H9 (cell line): ENCODE measurements at regions not wholly inside any gene's neighbourhood (a gene's known extent, or its start where the extent isn't known, plus 50 kb on each side); places are given as distances from the start of the nearest gene placed in this dataset.

Experiments used
- DNase-seq: peaks from one replicate; pipeline ENCODE4 v3.0.0-alpha.2; 2017
- H2AFZ ChIP-seq: one replicate; pipeline ENCODE4 v1.6.1; 2013; ENCODE audit warnings: mild to moderate bottlenecking, low read length, control low read depth, moderate library complexity
- H2AK5ac ChIP-seq: 2 replicates; pipeline ENCODE4 v1.6.1; 2013; ENCODE audit warnings: low read length, control low read depth, mixed read lengths; ENCODE audit not compliant: insufficient read length
- H2BK120ac ChIP-seq: one replicate; pipeline ENCODE4 v1.6.1; 2013; ENCODE audit warnings: low read depth, mild to moderate bottlenecking, low read length, control low read depth, inconsistent platforms; ENCODE audit not compliant: poor library complexity, severe bottlenecking
- H2BK12ac ChIP-seq: 2 replicates; pipeline ENCODE4 v1.6.1; 2013; ENCODE audit warnings: low read length, control low read depth, mixed read lengths, low read depth; ENCODE audit not compliant: insufficient read length
- H2BK15ac ChIP-seq: 2 replicates; pipeline ENCODE4 v1.6.1; 2013; ENCODE audit warnings: low read depth, low read length, control low read depth
- H2BK20ac ChIP-seq: one replicate; pipeline ENCODE4 v1.6.1; 2013; ENCODE audit warnings: low read depth, mild to moderate bottlenecking, low read length, control low read depth, inconsistent platforms; ENCODE audit not compliant: poor library complexity, severe bottlenecking
- H2BK5ac ChIP-seq: 2 replicates; pipeline ENCODE4 v1.6.1; 2013; ENCODE audit warnings: low read length, control low read depth, mixed read lengths; ENCODE audit not compliant: insufficient read length
- H3K14ac ChIP-seq: 2 replicates; pipeline ENCODE4 v1.6.1; 2013; ENCODE audit warnings: low read length, control low read depth; ENCODE audit not compliant: insufficient read depth
- H3K18ac ChIP-seq: 2 replicates; pipeline ENCODE4 v1.6.1; 2013; ENCODE audit warnings: low read depth, mild to moderate bottlenecking, mixed read lengths, low read length, control low read depth; ENCODE audit not compliant: insufficient read length
- H3K23ac ChIP-seq: 2 replicates; pipeline ENCODE4 v1.6.1; 2013; ENCODE audit warnings: low read length, control low read depth, mixed read lengths, low read depth; ENCODE audit not compliant: insufficient read length
- H3K23me2 ChIP-seq: 2 replicates; pipeline ENCODE4 v1.6.1; 2013; ENCODE audit warnings: low read depth, mild to moderate bottlenecking, mixed read lengths, low read length, control low read depth; ENCODE audit not compliant: insufficient read length, poor library complexity, severe bottlenecking
- H3K27ac ChIP-seq: 2 replicates; pipeline ENCODE4 v1.5.1; 2013; ENCODE audit warnings: low read length, control low read depth, mixed read lengths, low read depth; ENCODE audit not compliant: insufficient read length
- H3K27me3 ChIP-seq: 2 replicates; pipeline ENCODE4 v1.6.1; 2013; ENCODE audit warnings: low read length, control low read depth, inconsistent platforms; ENCODE audit not compliant: insufficient read depth
- H3K4ac ChIP-seq: 2 replicates; pipeline ENCODE4 v1.6.1; 2013; ENCODE audit warnings: low read depth, mild to moderate bottlenecking, control low read depth, inconsistent platforms, low read length, moderate library complexity
- H3K4me1 ChIP-seq: 2 replicates; pipeline ENCODE4 v1.6.1; 2013; ENCODE audit warnings: low read length, control low read depth, inconsistent platforms; ENCODE audit not compliant: insufficient read depth
- H3K4me2 ChIP-seq: 2 replicates; pipeline ENCODE4 v1.6.1; 2013; ENCODE audit warnings: low read length, control low read depth, mixed read lengths; ENCODE audit not compliant: insufficient read length, insufficient read depth
- H3K56ac ChIP-seq: 2 replicates; pipeline ENCODE4 v1.6.1; 2013; ENCODE audit warnings: low read depth, mild to moderate bottlenecking, mixed read lengths, low read length, control low read depth; ENCODE audit not compliant: insufficient read length
- H3K79me1 ChIP-seq: 2 replicates; pipeline ENCODE4 v1.6.1; 2013; ENCODE audit warnings: low read depth, mild to moderate bottlenecking, moderate library complexity, low read length, control low read depth, inconsistent platforms; ENCODE audit not compliant: insufficient read depth, poor library complexity, severe bottlenecking
- H3K79me2 ChIP-seq: 2 replicates; pipeline ENCODE4 v1.6.1; 2013; ENCODE audit warnings: low read length, control low read depth, inconsistent platforms; ENCODE audit not compliant: insufficient read depth
- H3K9ac ChIP-seq: 2 replicates; pipeline ENCODE4 v1.6.1; 2013; ENCODE audit warnings: low read length, control low read depth, mixed read lengths; ENCODE audit not compliant: insufficient read length; ENCODE audit errors: extremely low read depth
- H3K9me3 ChIP-seq: one replicate; pipeline ENCODE4 v1.6.1; 2013; ENCODE audit warnings: low read depth, low read length, inconsistent platforms; ENCODE audit not compliant: control insufficient read depth
- H3T11ph ChIP-seq: one replicate; pipeline ENCODE4 v1.6.1; 2013; ENCODE audit warnings: mild to moderate bottlenecking, low read length, control low read depth, inconsistent platforms
- H4K20me1 ChIP-seq: one replicate; pipeline ENCODE4 v1.6.1; 2013; ENCODE audit not compliant: control insufficient read depth, insufficient read length, insufficient read depth
- H4K5ac ChIP-seq: 2 replicates; pipeline ENCODE4 v1.6.1; 2013; ENCODE audit warnings: low read depth, mild to moderate bottlenecking, mixed read lengths, low read length, control low read depth; ENCODE audit not compliant: insufficient read length
- H4K8ac ChIP-seq: replicated peaks from 2 replicates; pipeline ENCODE4 v1.6.1; 2013; ENCODE audit warnings: low read length, control low read depth, mixed read lengths, low read depth; ENCODE audit not compliant: insufficient read length
- H4K91ac ChIP-seq: 2 replicates; pipeline ENCODE4 v1.6.1; 2013; ENCODE audit warnings: low read depth, mild to moderate bottlenecking, moderate library complexity, mixed read lengths, low read length, control low read depth; ENCODE audit not compliant: insufficient read length
- H3K27ac Mint-ChIP-seq, 3 experiments: 2 replicates in 2 of 3; 3 replicates in 1 of 3; pipeline ENCODE4 v1.8.0; 2020 to 2021; ENCODE audit warnings: mixed read lengths in 3 of 3, mild to moderate bottlenecking in 1 of 3, moderate library complexity in 1 of 3
- H3K27me3 Mint-ChIP-seq: 2 replicates; pipeline ENCODE4 v1.8.0; 2021; ENCODE audit warnings: low read depth, mild to moderate bottlenecking, moderate library complexity, mixed read lengths
- H3K36me3 Mint-ChIP-seq, 3 experiments: 2 replicates in 2 of 3; 3 replicates in 1 of 3; pipeline ENCODE4 v1.8.0; 2020 to 2021; ENCODE audit warnings: low read depth in 3 of 3, mixed read lengths in 3 of 3; ENCODE audit not compliant: insufficient read depth in 1 of 3
- H3K4me1 Mint-ChIP-seq, 2 experiments: 2 replicates each; pipeline ENCODE4 v1.8.0; 2020; ENCODE audit warnings: mixed read lengths in 2 of 2
- H3K4me3 Mint-ChIP-seq, 2 experiments: 2 replicates in 1 of 2; 3 replicates in 1 of 2; pipeline ENCODE4 v1.8.0; 2020 to 2021; ENCODE audit warnings: mild to moderate bottlenecking in 2 of 2, mixed read lengths in 2 of 2, moderate library complexity in 1 of 2
- H3K9me3 Mint-ChIP-seq, 2 experiments: 2 replicates in 1 of 2; 3 replicates in 1 of 2; pipeline ENCODE4 v1.8.0; 2020; ENCODE audit warnings: mild to moderate bottlenecking in 2 of 2, mixed read lengths in 2 of 2, moderate library complexity in 1 of 2
- CTCF ChIP-seq: fragments of 200-600 bp; sonication (generic); conservative IDR thresholded peaks from 3 replicates; pipeline ENCODE4 v1.8.0; 2021; ENCODE audit warnings: antibody characterized with exemption, mild to moderate bottlenecking
- whole genome bisulfite sequencing: extraction: QIAGEN DNeasy Blood & Tissue Kit; methylation state at CpG from one replicate; pipeline ENCODE4 v1.1.7; 2013; ENCODE audit warnings: missing lambda C conversion rate, low lambda C conversion rate, mixed read lengths; ENCODE audit not compliant: insufficient read length; ENCODE audit errors: extremely low coverage; 5-methylcytosine and 5-hydroxymethylcytosine counted together

GRCh38 chr2:105510761-105511528 lies 112.1 kb upstream of the FHL2 start:
- Mint-ChIP-seq H3K36me3 (no peaks in the 10 kb centered on the region), H3K4me1 (no peaks in the 10 kb centered on the region), H3K9me3 (no peaks in the 10 kb centered on the region), H3K27ac (no peak overlapping the region; a peak in 1 of 7 replicates), H3K27me3 (peaks cover 4% of the 10 kb centered on the region; the same call in 1 of the 2 replicates), H3K4me3 (no peak overlapping the region)
- Histone ChIP-seq H3K23me2 (no peaks in the 10 kb centered on the region), H3K27ac (no peak overlapping the region), H3K27me3 (no peaks in the 10 kb centered on the region), H3T11ph (no peak overlapping the region), H2BK15ac (no peak overlapping the region), H2AFZ (no peak overlapping the region), H4K91ac (no peak overlapping the region), H2BK120ac (no peak overlapping the region), H3K56ac (no peak overlapping the region), H4K8ac (no peak overlapping the region), H3K4ac (no peak overlapping the region), H3K23ac (no peak overlapping the region), H3K9me3 (no peaks in the 10 kb centered on the region), H2BK5ac (no peak overlapping the region), H4K5ac (no peak overlapping the region), H2BK12ac (no peak overlapping the region), H4K20me1 (no peaks in the 10 kb centered on the region), H3K14ac (no peak overlapping the region), H3K9ac (no peak overlapping the region), H3K4me2 (no peak overlapping the region), H2BK20ac (no peak overlapping the region), H3K79me2 (no peaks in the 10 kb centered on the region), H3K79me1 (no peaks in the 10 kb centered on the region), H3K18ac (no peak overlapping the region), H3K4me1 (no peaks in the 10 kb centered on the region), H2AK5ac (no peak overlapping the region)
- no peak for DNase-seq
- no CpG with 5 or more reads among the region's 4 CpGs for WGBS
- TF ChIP-seq CTCF = no peak
